ENCODE measurements at regions not wholly inside any gene's neighbourhood (a gene's known extent, or its start where the extent isn't known, plus 50 kb on each side); places are given as distances from the start of the nearest gene placed in this dataset.

- no peak for DNase-seq
These were observed 264.8 kb downstream of the INSC start for GRCh38 chr11:15379483-15379882.

DNA sequence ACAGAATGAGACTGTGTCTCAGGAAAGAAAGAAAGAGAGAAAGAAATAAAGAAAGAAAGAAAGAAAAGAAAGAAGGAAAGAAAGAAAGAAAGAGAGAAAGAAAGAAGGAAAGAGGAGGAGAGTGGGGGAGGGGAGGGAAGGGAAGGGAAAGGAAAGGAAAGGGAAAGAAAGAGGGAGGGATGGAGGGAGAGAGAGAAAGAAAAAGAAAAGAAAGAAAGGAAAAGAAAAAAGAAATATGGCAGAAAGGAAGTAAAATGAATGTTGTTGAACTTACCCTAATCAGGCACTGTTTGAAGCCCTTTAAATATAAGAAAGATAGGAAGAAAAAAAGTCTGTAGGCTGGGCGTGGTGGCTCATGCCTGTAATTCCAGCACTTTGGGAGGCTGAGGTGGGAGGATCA is 276.1 kb downstream of the INSC start:
- no peak for DNase-seq

DNA sequence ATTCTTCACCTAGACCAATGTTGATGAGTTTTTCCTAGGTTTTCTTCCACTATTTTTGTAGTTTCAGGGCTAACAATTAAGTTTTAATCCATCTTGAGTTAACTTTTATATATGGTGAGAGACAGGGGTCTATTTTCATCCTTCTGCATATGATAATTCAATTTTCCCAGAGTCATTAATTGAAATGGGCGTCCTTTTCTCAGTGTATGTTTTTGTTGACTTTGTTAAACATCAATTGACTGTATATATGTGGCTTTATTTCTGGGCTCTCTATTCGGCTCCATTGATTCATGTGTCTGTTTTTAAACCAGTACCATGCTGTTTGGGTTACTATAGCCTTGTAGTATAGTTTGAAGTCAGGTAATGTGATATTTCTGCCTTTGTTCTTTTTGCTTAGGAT is 282.1 kb downstream of the INSC start:
- no peak for DNase-seq

DNA sequence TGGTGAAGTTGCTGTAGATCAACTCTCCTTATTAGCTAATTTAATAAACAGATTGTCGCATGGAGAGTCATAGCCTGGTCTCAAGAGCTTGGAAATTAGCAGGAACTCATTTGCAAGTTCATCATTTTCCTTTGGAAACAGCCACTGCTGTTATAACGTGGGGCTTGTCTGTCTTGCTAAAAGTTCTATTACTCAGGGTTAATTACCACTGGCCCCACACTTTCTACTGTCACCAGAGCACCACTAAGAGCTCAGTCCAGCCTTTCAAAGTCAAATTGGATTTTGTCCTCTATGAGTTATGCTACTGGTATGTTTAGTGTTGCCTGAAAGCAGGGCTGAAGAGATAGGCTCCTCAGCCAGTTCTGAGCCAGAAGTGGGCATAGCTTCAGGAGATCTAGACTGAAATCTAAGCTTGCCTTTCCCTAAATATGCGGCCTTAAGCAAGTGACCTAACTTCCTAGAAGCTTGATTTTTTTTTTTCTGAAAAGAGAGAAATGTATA is 292.2 kb downstream of the INSC start:
- no peak for DNase-seq

DNA sequence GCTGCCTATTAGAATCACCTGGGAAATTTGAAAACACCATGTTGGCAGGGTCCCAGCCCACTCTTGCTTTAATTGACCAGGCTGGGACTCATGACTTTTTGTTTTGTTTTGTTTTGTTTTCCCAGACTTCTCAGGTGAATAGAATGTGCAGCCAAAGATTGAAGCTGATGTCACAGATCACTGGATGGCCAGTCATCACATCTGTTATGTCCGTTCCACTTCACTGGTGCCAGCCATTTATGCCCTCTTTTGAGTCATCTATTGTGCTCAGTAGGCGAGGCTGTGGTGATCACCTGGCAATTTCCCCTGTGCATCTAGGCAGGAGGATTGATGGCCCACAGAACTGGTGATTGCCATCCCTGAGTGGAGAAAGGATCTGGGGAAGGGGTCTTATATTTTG is 297.3 kb downstream of the INSC start:
- DNase-seq: no peak

DNA sequence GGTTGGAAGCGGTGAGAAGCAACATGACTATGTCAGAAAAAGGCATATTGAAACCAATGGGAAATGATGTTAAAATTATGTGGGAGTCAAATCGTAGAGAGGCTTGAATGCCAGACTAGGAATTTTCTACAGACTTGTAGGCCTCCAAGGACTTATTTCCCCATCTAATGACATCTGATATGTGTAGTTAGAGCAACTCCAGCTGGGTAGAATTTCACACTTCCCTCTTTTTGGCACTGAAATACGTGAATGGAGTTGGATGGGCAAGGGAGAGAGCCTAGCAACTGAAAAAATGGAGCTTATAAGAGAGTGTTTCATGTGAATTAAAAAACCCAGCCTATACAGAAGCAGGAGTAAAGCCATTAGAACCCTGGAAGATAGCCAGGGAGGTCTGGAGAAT is 304.2 kb downstream of the INSC start:
- DNase-seq: no peak

- DNase-seq: no peak
These were observed 305.0 kb downstream of the INSC start for GRCh38 chr11:15419696-15420095.

GRCh38 chr11:15430381-15430780 is 315.7 kb downstream of the INSC start:
- no peak for DNase-seq

DNA sequence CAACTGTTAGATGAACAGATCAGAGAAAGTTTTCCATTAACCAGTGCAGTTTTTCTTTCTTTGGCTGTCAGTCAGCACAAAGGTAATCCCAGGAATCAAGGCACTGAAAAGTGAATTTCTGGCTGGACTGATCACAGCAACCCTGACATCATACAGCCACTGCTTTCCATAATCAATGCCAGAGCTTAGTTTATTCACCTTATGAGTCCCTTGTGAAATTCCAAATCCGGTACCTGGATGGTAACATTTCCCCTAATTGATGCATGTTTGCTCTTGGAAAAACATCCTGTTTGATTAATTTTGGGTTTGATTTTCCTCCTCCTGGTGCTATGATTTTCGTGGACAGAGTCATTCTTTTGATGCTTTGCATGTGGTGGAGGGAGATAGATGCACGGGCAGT is 319.8 kb downstream of the INSC start:
- DNase-seq: no peak

GRCh38 chr11:15446315-15446714 is 331.6 kb downstream of the INSC start:
- no peak for DNase-seq

- DNase-seq: no peak
These were observed 332.2 kb downstream of the INSC start for GRCh38 chr11:15446929-15447328.

DNA sequence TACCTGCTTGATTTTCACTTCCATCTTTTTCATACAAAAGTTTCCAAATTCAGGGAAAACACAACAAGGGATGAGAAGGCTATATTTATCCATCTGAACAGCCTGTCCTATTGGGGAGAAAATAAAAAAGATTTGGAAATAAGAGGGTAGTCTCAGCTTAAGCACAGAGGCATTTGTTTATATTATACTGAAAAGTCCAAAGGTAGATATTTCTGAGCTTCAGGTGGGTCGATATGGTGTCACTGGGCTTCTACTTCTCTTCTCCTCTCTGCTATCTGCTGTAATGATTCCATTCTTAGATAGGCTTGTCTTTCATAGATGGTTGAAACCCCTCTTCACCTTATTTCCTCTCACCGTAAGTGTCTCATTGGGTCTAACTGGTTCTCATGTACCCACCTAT is 337.0 kb downstream of the INSC start:
- no peak for DNase-seq

DNA sequence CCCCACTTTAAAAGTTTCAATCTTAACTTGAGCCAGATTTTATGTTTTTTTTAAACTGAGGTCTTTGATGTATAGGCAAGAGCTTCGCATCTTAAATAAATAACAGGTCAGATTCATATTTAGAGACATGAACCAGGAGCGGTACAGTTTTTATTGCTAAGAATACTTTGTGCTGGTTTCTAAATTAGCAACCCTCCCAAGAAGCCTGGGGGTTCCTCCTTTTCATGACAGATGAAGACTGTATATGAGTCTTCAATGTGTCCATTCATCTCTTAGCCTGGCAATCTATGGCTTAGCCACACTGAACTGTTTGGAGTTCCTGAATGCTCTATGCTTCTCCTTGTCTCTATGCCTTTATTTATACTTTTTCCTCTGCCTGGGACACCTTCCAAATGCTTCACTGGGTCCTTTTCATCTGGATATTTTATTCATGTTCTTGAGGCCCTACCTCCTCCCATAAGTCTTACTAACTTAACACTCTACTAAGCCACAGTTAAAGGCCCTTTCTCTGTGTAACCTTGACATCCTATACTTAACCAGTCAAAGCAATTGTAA is 338.6 kb downstream of the INSC start:
- no peak for DNase-seq

GRCh38 chr11:15468466-15468865 is 353.7 kb downstream of the INSC start:
- DNase-seq: no peak

DNA sequence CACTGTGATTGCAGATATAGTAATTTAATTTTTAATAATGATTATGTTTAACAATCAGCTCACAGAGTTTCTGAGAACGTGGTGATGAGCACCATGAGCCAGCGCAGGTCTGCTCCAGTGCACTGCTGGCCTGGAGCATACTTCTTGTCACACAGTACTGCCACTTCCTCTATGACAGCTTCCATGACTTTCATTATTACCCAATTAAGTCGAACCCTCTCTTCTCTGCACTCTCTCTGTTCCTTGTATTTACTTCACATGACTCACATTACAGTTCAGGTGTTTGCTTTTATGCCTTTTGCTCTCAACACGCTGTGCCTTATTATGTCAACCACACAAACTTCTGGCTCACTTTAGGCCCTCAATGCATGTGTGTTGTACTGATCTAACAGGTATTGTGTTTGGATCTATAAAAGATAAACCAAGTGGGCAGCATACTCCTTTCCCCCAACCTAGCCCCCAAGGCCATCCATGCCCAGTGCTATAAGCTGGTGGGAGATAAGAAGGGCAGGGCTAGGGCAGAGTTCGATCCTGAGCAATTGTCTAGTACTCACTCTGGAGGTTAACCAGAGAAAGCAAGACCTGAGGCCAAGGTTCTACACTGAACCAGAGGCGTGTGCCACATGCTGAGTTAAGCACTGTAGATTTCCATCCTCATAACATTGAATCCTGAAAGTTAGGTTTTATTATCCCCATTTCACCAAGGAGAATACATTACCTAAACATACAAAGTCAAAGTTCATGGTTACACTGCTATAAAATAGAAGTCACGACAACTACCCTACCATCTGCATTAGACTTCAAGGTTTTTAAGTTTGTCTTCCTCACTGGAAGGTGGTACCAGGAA is 356.5 kb downstream of the INSC start:
- DNase-seq: no peak

GRCh38 chr11:15471895-15472799 is 357.4 kb downstream of the INSC start:
- DNase-seq: no peak

DNA sequence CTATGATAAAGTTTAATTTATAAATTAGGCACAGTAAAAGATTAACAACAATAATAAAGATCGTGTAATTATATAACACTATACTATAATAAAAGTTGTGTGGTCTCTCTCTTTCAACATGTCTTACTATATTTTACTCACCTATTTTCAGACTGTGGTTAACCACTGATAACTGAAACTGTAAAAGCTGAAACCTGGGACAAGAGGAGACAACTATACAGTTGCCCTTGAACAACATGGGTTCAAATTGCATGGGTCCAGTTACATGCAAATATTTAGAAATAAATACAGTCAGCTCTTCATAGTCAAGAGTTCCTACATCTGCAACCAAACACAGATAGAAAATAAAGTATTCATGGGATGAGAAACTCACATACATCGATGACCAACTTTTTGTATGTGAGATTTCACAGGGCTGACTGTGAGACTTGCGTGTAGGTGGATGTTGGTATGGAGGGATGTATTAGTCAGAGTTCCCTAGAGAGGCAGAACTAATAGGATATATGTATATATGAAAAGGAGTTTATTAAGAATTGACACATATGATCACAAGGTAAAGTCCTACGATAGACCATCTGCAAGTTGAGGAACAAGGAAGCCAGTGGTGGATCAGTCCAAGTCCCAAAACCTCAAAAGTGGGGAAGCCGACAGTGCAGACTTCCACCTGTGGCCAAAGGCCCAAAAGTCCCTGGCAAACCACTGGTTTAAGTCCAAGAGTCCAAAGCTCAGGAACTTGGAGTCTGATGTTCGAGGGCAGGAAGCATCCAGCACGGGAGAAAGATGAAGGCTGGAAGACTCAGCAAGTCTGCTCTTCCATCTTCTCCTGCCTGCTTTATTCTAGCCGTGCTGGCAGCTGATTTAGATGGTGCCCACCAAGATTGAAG is 359.5 kb downstream of the INSC start:
- no peak for DNase-seq

- no peak for DNase-seq
These were observed 361.7 kb downstream of the INSC start for GRCh38 chr11:15476371-15476917.

DNA sequence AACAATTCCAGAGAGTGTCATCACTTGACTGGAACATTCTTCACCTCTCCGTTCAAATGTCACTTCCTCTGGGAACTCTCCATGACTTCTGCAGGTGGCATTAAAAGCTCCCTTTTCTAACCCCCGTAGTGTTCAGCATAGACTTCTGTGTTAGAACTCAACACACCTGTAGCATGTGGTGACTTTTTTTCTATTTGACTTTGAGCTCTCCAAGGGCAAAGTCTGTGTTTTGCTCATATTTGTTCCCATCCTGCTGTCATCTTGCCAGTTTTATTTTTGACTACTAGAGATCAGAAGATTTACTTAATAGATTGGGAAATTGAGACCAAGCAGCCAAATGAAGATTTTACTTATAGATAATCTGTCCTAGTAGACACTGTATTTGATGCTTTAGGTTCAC is 367.1 kb downstream of the INSC start:
- DNase-seq: no peak

- no peak for DNase-seq
These were observed 368.5 kb downstream of the INSC start for GRCh38 chr11:15483205-15483604.

GRCh38 chr11:15484398-15484797 is 369.7 kb downstream of the INSC start:
- no peak for DNase-seq

All from renal pelvis (tissue), 1 donor.